ENCODE measurements at regions not wholly inside any gene's neighbourhood (a gene's known extent, or its start where the extent isn't known, plus 50 kb on each side); places are given as distances from the start of the nearest gene placed in this dataset.

DNA sequence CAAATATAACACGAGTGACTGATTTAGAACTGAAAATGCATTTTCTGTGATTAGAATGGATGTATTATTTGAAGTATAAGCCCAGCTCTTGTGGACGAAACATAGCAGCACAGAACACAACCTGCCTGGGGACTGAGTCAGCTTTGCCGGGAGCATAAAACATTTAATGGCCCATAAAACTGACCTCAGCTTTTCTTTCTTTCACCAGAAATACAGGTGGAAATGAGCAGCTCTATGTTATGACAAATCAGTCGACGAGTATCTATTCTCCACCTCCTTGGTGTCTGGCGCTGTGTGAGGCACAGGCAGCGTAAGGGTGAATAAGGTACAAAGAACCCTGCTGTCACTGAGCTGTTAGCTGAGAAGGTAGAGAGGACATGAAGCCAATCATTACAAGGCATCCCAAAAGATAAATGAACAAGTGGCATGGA, 471.6 kb upstream of the AKR1E2 start:
- ATAC-seq (no peak), DNase-seq (no peak)
- Mint-ChIP-seq H3K4me3 (no peak overlapping the region), H3K4me1 (ENCODE audit: low read depth) (peaks cover 3% of the 10 kb centered on the region), H3K27ac (no peak overlapping the region), H3K27me3 (peaks cover 10% of the 10 kb centered on the region), H3K9me3 (no peaks in the 10 kb centered on the region), H3K36me3 (ENCODE audit: low read depth) (no peaks in the 10 kb centered on the region)
- intact Hi-C loops (cut with micrococcal nuclease), result no loop called here
- POLR2A ChIA-PET, result no interaction called here
- CTCF ChIA-PET, result no interaction called here
- TF ChIP-seq CTCF (IDR thresholded peaks at IDR 0.05), result no peak

DNA sequence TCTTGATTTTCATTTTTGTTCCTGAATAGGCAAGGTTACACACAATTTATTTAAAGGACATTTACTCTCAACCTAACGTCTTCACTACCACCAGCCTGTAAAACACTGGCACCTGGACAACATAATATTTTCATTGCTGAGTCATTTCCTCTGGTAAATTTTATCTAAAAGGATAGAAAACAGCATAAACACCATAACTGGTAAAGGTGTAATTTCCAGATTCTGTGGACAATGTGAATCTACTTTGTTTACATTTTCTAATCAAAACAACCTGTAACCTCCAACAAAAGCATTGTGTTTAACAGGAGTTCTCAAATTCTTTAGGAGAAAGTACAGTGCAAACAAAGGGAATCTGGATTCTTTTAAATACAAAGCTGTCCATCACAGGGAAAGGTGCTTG, 472.0 kb upstream of the AKR1E2 start:
- ChIA-PET CTCF (no interaction called here), POLR2A (no interaction called here)
- ATAC-seq, result no peak

DNA sequence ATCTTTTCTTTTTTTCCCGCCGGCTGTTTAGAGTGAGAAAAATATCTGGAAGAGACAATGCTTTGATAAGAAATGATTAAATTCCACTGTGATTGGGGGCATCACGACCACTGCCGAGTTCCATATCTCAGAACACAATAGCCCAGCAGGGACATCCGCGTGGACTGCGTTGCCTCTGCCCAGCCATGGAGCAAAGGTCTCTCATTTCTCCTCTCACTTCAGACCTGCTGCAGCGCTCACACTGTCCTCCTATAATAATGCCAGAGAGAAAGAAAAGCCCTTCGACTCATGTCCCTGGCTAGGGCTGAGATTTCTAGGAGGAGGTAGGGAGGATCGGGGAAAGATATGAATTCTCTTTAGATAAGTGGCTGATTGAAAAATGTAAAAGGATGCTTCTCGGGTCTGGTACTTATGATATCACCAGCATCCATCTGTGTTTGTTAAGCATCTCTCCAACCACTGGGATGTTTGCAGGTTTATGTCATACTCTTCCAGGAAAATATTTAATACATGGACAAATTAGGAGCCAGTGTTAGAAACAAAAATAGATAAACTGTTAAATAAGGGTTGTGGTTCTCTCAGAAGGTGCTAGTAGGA, 472.9 kb upstream of the AKR1E2 start:
- ATAC-seq (no peak), DNase-seq (no peak)
- no peaks in the 10 kb centered on the region for H3K9me3 Mint-ChIP-seq
- CTCF ChIA-PET, result no interaction called here
- H3K4me1 Mint-ChIP-seq (ENCODE audit: low read depth), result peaks cover 3% of the 10 kb centered on the region
- peaks cover 10% of the 10 kb centered on the region for H3K27me3 Mint-ChIP-seq
- TF ChIP-seq CTCF (IDR thresholded peaks at IDR 0.05), result no peak
- no peak overlapping the region for H3K4me3 Mint-ChIP-seq
- H3K36me3 Mint-ChIP-seq (ENCODE audit: low read depth), result no peaks in the 10 kb centered on the region
- intact Hi-C loops (cut with micrococcal nuclease), result no loop called here
- POLR2A ChIA-PET, result no interaction called here
- H3K27ac Mint-ChIP-seq, result no peak overlapping the region

More for the DNA sequence above, 472.0 kb upstream of the AKR1E2 start:
- peaks cover 10% of the 10 kb centered on the region for H3K27me3 Mint-ChIP-seq
- no peak overlapping the region for H3K27ac Mint-ChIP-seq
- no peak for TF ChIP-seq CTCF (IDR thresholded peaks at IDR 0.05)
- H3K9me3 Mint-ChIP-seq, result no peaks in the 10 kb centered on the region
- peaks cover 3% of the 10 kb centered on the region for H3K4me1 Mint-ChIP-seq (ENCODE audit: low read depth)
- intact Hi-C loops (cut with micrococcal nuclease), result no loop called here
- no peak overlapping the region for H3K4me3 Mint-ChIP-seq
- H3K36me3 Mint-ChIP-seq (ENCODE audit: low read depth), result no peaks in the 10 kb centered on the region
- no peak for DNase-seq

DNA sequence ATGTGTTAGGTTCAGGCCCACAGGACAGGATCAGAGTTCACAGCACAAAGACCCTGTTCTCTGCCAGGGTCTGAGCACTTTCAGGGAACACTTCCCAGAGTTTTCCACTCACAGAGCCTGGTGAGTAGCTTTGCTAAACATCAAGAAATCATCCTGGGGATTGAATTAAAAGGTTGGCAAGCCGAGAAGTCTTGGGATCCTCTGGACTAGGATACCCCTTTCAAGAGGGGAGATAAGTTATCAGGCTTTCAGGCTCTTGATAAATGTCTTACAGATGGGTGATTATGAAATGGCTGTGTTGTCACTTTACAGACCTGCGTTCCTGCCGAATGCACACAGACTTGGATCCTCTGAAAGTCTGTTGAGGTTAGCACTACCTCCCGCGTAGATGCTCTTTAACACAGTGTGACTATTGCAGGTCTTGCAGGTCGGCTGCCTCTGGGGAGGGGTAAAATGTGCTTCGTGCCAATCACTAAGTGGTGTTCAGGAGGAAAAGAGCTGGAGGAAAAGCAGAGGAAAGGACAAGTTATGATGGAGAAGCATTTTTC, 473.5 kb upstream of the AKR1E2 start:
- no peaks in the 10 kb centered on the region for H3K9me3 Mint-ChIP-seq
- peaks cover 10% of the 10 kb centered on the region for H3K27me3 Mint-ChIP-seq
- DNase-seq (no peak), ATAC-seq (no peak)
- H3K36me3 Mint-ChIP-seq (ENCODE audit: low read depth), result no peaks in the 10 kb centered on the region
- CTCF ChIA-PET, result no interaction called here
- TF ChIP-seq CTCF (IDR thresholded peaks at IDR 0.05), result no peak
- no peak overlapping the region for H3K4me3 Mint-ChIP-seq
- POLR2A ChIA-PET, result no interaction called here
- H3K4me1 Mint-ChIP-seq (ENCODE audit: low read depth), result peaks cover 3% of the 10 kb centered on the region
- no peak overlapping the region for H3K27ac Mint-ChIP-seq
- intact Hi-C loops (cut with micrococcal nuclease), result no loop called here

GRCh38 chr10:4351723-4352413, 474.1 kb upstream of the AKR1E2 start:
- Mint-ChIP-seq H3K27ac (no peak overlapping the region), H3K4me3 (no peak overlapping the region), H3K9me3 (no peaks in the 10 kb centered on the region), H3K27me3 (peaks cover 10% of the 10 kb centered on the region), H3K4me1 (ENCODE audit: low read depth) (peaks cover 3% of the 10 kb centered on the region), H3K36me3 (ENCODE audit: low read depth) (no peaks in the 10 kb centered on the region)
- no peak for ATAC-seq
- intact Hi-C loops (cut with micrococcal nuclease), result no loop called here
- CTCF ChIA-PET, result no interaction called here
- TF ChIP-seq CTCF (IDR thresholded peaks at IDR 0.05), result no peak
- POLR2A ChIA-PET, result no interaction called here
- no peak for DNase-seq
